HPDE6-E6E7 (cell line): ENCODE measurements at regions not wholly inside any gene's neighbourhood (a gene's known extent, or its start where the extent isn't known, plus 50 kb on each side); places are given as distances from the start of the nearest gene placed in this dataset.
A peak's percentile ranks its signal among the peaks of the same experiment; 100 is the strongest.
"Not testable (repeated sequence)": the region's sequence is repeated elsewhere in the genome, so short reads cannot be mapped to it uniquely, and the experiment has no call there.

Experiments
- DNase-seq: peaks from one replicate; pipeline ENCODE4 v3.0.0; 2011; ENCODE audit warnings: missing footprints; ENCODE audit errors: extremely low spot score

- DNase-seq = peak; percentile 20
These were observed 118.7 kb downstream of the BRMS1L start for GRCh38 chr14:35944847-35945246.

- DNase-seq = no peak
These were observed 114.2 kb downstream of the BRMS1L start for GRCh38 chr14:35940291-35940690.

- DNase-seq = no peak
These were observed 112.6 kb downstream of the BRMS1L start for GRCh38 chr14:35938770-35939169.

GRCh38 chr14:35934499-35934898 lies 108.4 kb downstream of the BRMS1L start:
- DNase-seq = no peak

DNA sequence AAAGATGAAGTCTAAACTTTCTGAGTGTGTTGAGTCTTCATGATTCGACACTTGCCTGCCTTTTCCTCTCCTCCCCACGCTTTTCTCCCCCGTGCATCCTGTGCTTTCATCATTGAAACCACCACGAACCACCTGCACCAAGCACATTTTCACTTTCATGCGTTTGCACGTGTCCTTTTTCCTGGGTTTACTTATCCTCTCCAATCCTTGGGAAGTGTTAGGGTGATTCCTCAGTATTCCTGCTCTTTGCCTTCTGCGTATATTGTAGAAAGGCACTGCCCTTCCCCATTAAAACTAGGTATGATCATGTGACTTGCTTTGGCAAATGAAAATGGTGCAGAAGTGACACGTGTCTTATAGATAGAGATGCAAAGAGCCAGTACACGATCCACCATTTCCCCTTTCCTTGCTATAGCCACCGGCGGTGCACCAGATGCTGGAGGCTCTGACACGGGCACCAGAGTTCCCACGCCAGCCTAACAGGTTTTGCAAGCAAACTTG lies 106.6 kb downstream of the BRMS1L start:
- no peak for DNase-seq

- DNase-seq = no peak
These were observed 106.0 kb downstream of the BRMS1L start for GRCh38 chr14:35932136-35932535.

GRCh38 chr14:35931346-35931745 lies 105.2 kb downstream of the BRMS1L start:
- DNase-seq = no peak

- DNase-seq = no peak
These were observed 103.0 kb downstream of the BRMS1L start for GRCh38 chr14:35929186-35929585.

DNA sequence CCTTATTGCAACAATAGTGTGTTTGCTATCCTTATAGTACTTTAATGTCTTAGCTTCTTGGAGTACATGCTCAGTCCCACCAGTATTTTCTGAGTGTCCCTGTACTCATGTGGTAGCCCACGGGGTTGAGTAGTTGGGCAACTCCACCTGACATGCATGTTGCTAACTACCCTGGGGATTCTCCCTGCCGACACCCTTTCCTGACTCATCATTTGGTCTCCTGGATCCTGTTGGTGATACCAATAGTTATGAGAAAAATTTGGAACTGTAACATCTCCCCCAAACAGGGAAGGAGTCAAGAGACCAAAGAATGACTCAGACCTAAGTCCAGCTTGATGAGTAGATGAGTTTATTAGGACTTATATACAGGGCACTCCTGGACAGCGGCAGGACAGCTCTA lies 101.6 kb downstream of the BRMS1L start:
- no peak for DNase-seq

GRCh38 chr14:35925319-35925718 lies 99.2 kb downstream of the BRMS1L start:
- no peak for DNase-seq

- not testable (repeated sequence) for DNase-seq
These were observed 96.5 kb downstream of the BRMS1L start for GRCh38 chr14:35922590-35922989.

DNA sequence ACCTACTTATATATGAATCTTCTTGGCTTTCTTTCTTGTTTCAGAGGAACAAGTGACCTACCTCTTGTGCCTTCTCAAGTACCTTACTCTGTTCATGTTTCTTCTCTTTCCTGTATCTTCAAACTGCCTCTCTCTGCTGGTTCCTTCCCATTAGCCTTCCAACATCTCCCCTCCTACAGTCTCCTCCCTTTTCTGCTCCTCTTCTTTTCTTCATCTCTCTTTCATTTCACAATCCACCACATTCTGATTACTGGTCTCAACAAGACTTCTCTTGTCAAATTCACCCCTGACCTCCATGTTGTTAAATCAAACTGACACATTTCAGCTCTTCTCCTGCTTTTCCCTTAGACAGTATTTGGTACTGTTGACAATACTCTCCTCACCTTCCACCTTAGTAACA lies 95.6 kb downstream of the BRMS1L start:
- DNase-seq = no peak
